H1 (cell line): ENCODE measurements at regions not wholly inside any gene's neighbourhood (a gene's known extent, or its start where the extent isn't known, plus 50 kb on each side); places are given as distances from the start of the nearest gene placed in this dataset.

ENCODE experiments used
- BACH1 ChIP-seq: IDR thresholded peaks from 2 replicates; pipeline ENCODE4 v1.6.1; 2012; ENCODE audit warnings: low read length, improper control_type of control experiment
- BCL11A ChIP-seq, 2 experiments: IDR thresholded peaks; one replicate each; pipeline ENCODE4 v1.6.1; 2011; ENCODE audit warnings: low read depth in 2 of 2, low read length in 2 of 2, mild to moderate bottlenecking in 2 of 2
- CHD1 ChIP-seq: IDR thresholded peaks from 2 replicates; pipeline ENCODE4 v1.6.1; 2012; ENCODE audit warnings: low read depth, low read length, improper control_type of control experiment
- EP300 ChIP-seq, 2 experiments: IDR thresholded peaks; 1 replicate in 1 of 2; 2 replicates in 1 of 2; pipeline ENCODE4 v1.6.1; 2011 to 2012; ENCODE audit warnings: low read depth in 2 of 2, low read length in 2 of 2, mild to moderate bottlenecking in 2 of 2, borderline replicate concordance in 1 of 2, inconsistent platforms in 1 of 2, moderate library complexity in 1 of 2
- HDAC2 ChIP-seq, 2 experiments: fragments of 300-600 bp in 1 of 2; sonication (generic) in 1 of 2; IDR thresholded peaks; 2 replicates each; pipeline ENCODE4 v1.6.1; 2011 to 2012; ENCODE audit warnings: low read depth in 2 of 2, low read length in 2 of 2, mild to moderate bottlenecking in 2 of 2, moderate library complexity in 2 of 2, borderline replicate concordance in 1 of 2, inconsistent platforms in 1 of 2
- RBBP5 ChIP-seq: IDR thresholded peaks from 2 replicates; pipeline ENCODE4 v1.7.1; 2012; ENCODE audit warnings: low read depth, mild to moderate bottlenecking, inconsistent platforms, low read length, moderate library complexity, borderline replicate concordance
- RNF2 ChIP-seq: fragments of 200-900, 300-1000 bp; sonication (generic); IDR thresholded peaks from 2 replicates; pipeline ENCODE4 v1.7.1; 2016; ENCODE audit warnings: borderline replicate concordance, low read depth, mild to moderate bottlenecking, antibody characterized with exemption, low read length; ENCODE audit not compliant: poor library complexity, severe bottlenecking; ENCODE audit errors: missing control alignments
- TBP ChIP-seq: IDR thresholded peaks from 2 replicates; pipeline ENCODE4 v1.6.1; 2011; ENCODE audit warnings: low read depth, low read length, improper control_type of control experiment
- YY1 ChIP-seq: IDR thresholded peaks from 2 replicates; pipeline ENCODE4 v1.6.1; 2011; ENCODE audit warnings: low read depth, mild to moderate bottlenecking, low read length
- TF ChIP-seq, protein P1 (sequence below), 3 experiments: IDR thresholded peaks; 1 replicate in 2 of 3; 2 replicates in 1 of 3; pipeline versions ENCODE4 v1.5.1 to v1.6.1; 2011; ENCODE audit warnings: low read length in 3 of 3, mild to moderate bottlenecking in 3 of 3, inconsistent platforms in 2 of 3, low read depth in 1 of 3, moderate library complexity in 1 of 3; ENCODE audit not compliant: insufficient read depth in 1 of 3; ENCODE audit errors: control extremely low read depth in 1 of 3

DNA sequence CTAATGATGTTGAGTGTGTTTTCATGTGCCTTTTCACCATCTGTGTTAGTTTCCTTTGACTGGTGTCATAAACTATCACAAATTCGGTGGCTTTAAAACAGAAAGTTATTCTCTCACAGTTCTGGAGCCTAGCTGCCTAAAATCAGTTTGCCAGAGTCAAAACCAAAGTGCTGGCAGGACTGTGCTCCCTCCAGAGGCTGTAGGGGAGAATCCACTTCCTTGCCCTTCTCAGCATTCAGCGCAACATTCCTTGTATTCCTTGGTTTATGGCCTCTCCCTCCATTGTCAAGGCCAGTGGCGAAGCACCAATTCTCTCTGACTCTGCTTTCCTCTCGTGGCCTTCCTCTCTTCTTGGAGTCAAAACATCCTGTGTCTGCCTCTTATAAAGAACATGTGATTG, 174.2 kb upstream of the PDE3A start (continued):
- TF ChIP-seq, protein P1, sequence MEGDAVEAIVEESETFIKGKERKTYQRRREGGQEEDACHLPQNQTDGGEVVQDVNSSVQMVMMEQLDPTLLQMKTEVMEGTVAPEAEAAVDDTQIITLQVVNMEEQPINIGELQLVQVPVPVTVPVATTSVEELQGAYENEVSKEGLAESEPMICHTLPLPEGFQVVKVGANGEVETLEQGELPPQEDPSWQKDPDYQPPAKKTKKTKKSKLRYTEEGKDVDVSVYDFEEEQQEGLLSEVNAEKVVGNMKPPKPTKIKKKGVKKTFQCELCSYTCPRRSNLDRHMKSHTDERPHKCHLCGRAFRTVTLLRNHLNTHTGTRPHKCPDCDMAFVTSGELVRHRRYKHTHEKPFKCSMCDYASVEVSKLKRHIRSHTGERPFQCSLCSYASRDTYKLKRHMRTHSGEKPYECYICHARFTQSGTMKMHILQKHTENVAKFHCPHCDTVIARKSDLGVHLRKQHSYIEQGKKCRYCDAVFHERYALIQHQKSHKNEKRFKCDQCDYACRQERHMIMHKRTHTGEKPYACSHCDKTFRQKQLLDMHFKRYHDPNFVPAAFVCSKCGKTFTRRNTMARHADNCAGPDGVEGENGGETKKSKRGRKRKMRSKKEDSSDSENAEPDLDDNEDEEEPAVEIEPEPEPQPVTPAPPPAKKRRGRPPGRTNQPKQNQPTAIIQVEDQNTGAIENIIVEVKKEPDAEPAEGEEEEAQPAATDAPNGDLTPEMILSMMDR (IDR thresholded peaks at IDR 0.05; ENCODE audit: control extremely low read depth in 1 of 3, insufficient read depth in 1 of 3, low read depth in 1 of 3, low read length in 3 of 3): peak; percentile 58 to 77 (median 68)
- TF ChIP-seq TBP (no peak), CHD1 (no peak), RBBP5 (no peak), RNF2 (no peak), BACH1 (no peak), HDAC2 (IDR thresholded peaks at IDR 0.05; ENCODE audit: borderline replicate concordance in 1 of 2, low read depth in 2 of 2, low read length in 2 of 2) (no peak), YY1 (0 out of 2 replicates have a peak, but pooled peaks have one; percentile 33), EP300 (IDR thresholded peaks at IDR 0.05; ENCODE audit: borderline replicate concordance in 1 of 2, low read depth in 2 of 2, low read length in 2 of 2) (no peak), BCL11A (IDR thresholded peaks at IDR 0.05; ENCODE audit: low read depth in 2 of 2, low read length in 2 of 2) (no peak)
